ENCODE measurements at regions not wholly inside any gene's neighbourhood (a gene's known extent, or its start where the extent isn't known, plus 50 kb on each side); places are given as distances from the start of the nearest gene placed in this dataset.

GRCh38 chr2:144333143-144333555, 186.8 kb downstream of the ZEB2 start:
- H3K4me3 Mint-ChIP-seq, result peak overlapping the region; percentile 83
- ChIA-PET CTCF (interaction anchor here (1.0 to 1.3 kb wide), 3 partner anchors 9 to 18 kb away, joined by 3 read pairs; no protein-coding TSS in a partner anchor), POLR2A (interaction anchor here (0.6 to 1.1 kb wide), 2 partner anchors 29 to 76 kb away, joined by 3 to 4 read pairs; no protein-coding TSS in a partner anchor)
- H3K27ac Mint-ChIP-seq, result peak overlapping the region; percentile 95
- DNase-seq (no peak), ATAC-seq (no peak)
- peaks cover 36% of the 10 kb centered on the region for H3K4me1 Mint-ChIP-seq (ENCODE audit: low read depth)
- H3K36me3 Mint-ChIP-seq (ENCODE audit: low read depth), result peaks cover 12% of the 10 kb centered on the region
- H3K9me3 Mint-ChIP-seq (ENCODE audit: insufficient read depth), result no peaks in the 10 kb centered on the region
- H3K27me3 Mint-ChIP-seq (ENCODE audit: low read depth), result no peaks in the 10 kb centered on the region

- POLR2A ChIA-PET, result interaction anchor here (0.6 to 1.9 kb wide), 6 partner anchors 11 to 160 kb away, joined by 3 to 12 read pairs (median 4); no protein-coding TSS in a partner anchor
Measured at GRCh38 chr2:144332356-144333142, 187.4 kb downstream of the ZEB2 start.

GRCh38 chr2:144331674-144332355, 188.1 kb downstream of the ZEB2 start:
- no peak for ATAC-seq
- no peaks in the 10 kb centered on the region for H3K9me3 Mint-ChIP-seq (ENCODE audit: insufficient read depth)
- ChIA-PET POLR2A (interaction anchor here (0.5 to 1.9 kb wide), 11 partner anchors 10 to 190 kb away, joined by 3 to 12 read pairs (median 4); partner anchors contain the start of gene ZEB2), CTCF (interaction anchor here (1.0 to 1.3 kb wide), 5 partner anchors 10 to 81 kb away, joined by 3 to 5 read pairs (median 3); no protein-coding TSS in a partner anchor)
- H3K36me3 Mint-ChIP-seq (ENCODE audit: low read depth), result peaks cover 19% of the 10 kb centered on the region
- peak; percentile 77 for DNase-seq
- peak overlapping the region; percentile 91 for H3K4me3 Mint-ChIP-seq
- peaks cover 45% of the 10 kb centered on the region for H3K4me1 Mint-ChIP-seq (ENCODE audit: low read depth)
- H3K27ac Mint-ChIP-seq, result peak overlapping the region; percentile 95
- H3K27me3 Mint-ChIP-seq (ENCODE audit: low read depth), result no peaks in the 10 kb centered on the region

More at GRCh38 chr2:144332356-144333142, 187.4 kb downstream of the ZEB2 start:
- H3K9me3 Mint-ChIP-seq (ENCODE audit: insufficient read depth), result no peaks in the 10 kb centered on the region
- DNase-seq, result peak; percentile 87
- H3K4me1 Mint-ChIP-seq (ENCODE audit: low read depth), result peaks cover 38% of the 10 kb centered on the region
- peaks cover 13% of the 10 kb centered on the region for H3K36me3 Mint-ChIP-seq (ENCODE audit: low read depth)
- peak overlapping the region; percentile 95 for H3K27ac Mint-ChIP-seq
- no peaks in the 10 kb centered on the region for H3K27me3 Mint-ChIP-seq (ENCODE audit: low read depth)
- H3K4me3 Mint-ChIP-seq, result peak overlapping the region; percentile 83
- CTCF ChIA-PET, result interaction anchor here (1.0 to 1.3 kb wide), 3 partner anchors 9 to 19 kb away, joined by 3 read pairs; no protein-coding TSS in a partner anchor
- ATAC-seq, result peak; percentile 90

GRCh38 chr2:144330951-144331673, 188.8 kb downstream of the ZEB2 start:
- ATAC-seq (no peak), DNase-seq (peak; percentile 31)
- peaks cover 22% of the 10 kb centered on the region for H3K36me3 Mint-ChIP-seq (ENCODE audit: low read depth)
- peaks cover 49% of the 10 kb centered on the region for H3K4me1 Mint-ChIP-seq (ENCODE audit: low read depth)
- POLR2A ChIA-PET, result interaction anchor here (0.5 to 1.9 kb wide), 8 partner anchors 9 to 190 kb away, joined by 3 to 12 read pairs (median 4); partner anchors contain the start of gene ZEB2
- no peaks in the 10 kb centered on the region for H3K9me3 Mint-ChIP-seq (ENCODE audit: insufficient read depth)
- H3K27me3 Mint-ChIP-seq (ENCODE audit: low read depth), result no peaks in the 10 kb centered on the region
- peak overlapping the region; percentile 91 for H3K4me3 Mint-ChIP-seq
- H3K27ac Mint-ChIP-seq, result peak overlapping the region; percentile 95
- CTCF ChIA-PET, result interaction anchor here (0.7 to 1.2 kb wide), 5 partner anchors 11 to 169 kb away, joined by 3 to 5 read pairs (median 3); no protein-coding TSS in a partner anchor

- Mint-ChIP-seq H3K4me3 (peak overlapping the region; percentile 91), H3K9me3 (ENCODE audit: insufficient read depth) (no peaks in the 10 kb centered on the region), H3K4me1 (ENCODE audit: low read depth) (peaks cover 63% of the 10 kb centered on the region), H3K27me3 (ENCODE audit: low read depth) (no peaks in the 10 kb centered on the region), H3K36me3 (ENCODE audit: low read depth) (peaks cover 22% of the 10 kb centered on the region), H3K27ac (peak overlapping the region; percentile 27)
- CTCF ChIA-PET, result no interaction called here
- DNase-seq, result no peak
- POLR2A ChIA-PET, result interaction anchor here (1.3 kb wide), 1 partner anchor 10 kb away, joined by 4 read pairs; no protein-coding TSS in a partner anchor
- ATAC-seq, result no peak
Measured at GRCh38 chr2:144329472-144329871, 190.4 kb downstream of the ZEB2 start.

- Mint-ChIP-seq H3K4me3 (peak overlapping the region; percentile 20), H3K36me3 (ENCODE audit: low read depth) (peaks cover 25% of the 10 kb centered on the region), H3K27ac (peak overlapping the region; percentile 44), H3K4me1 (ENCODE audit: low read depth) (peaks cover 69% of the 10 kb centered on the region), H3K27me3 (ENCODE audit: low read depth) (no peaks in the 10 kb centered on the region), H3K9me3 (ENCODE audit: insufficient read depth) (no peaks in the 10 kb centered on the region)
- DNase-seq, result no peak
- ChIA-PET CTCF (no interaction called here), POLR2A (interaction anchor here (0.6 to 1.3 kb wide), 4 partner anchors 9 to 145 kb away, joined by 3 to 4 read pairs (median 3); no protein-coding TSS in a partner anchor)
- no peak for ATAC-seq
Measured at GRCh38 chr2:144328938-144329337, 191.0 kb downstream of the ZEB2 start.

GRCh38 chr2:144326825-144327224, 193.1 kb downstream of the ZEB2 start:
- peaks cover 75% of the 10 kb centered on the region for H3K4me1 Mint-ChIP-seq (ENCODE audit: low read depth)

GRCh38 chr2:144325086-144325485, 194.8 kb downstream of the ZEB2 start:
- DNase-seq (peak; percentile 82), ATAC-seq (peak; percentile 83)
- peak overlapping the region; percentile 61 for H3K4me3 Mint-ChIP-seq
- ChIA-PET CTCF (no interaction called here), POLR2A (interaction anchor here (0.7 to 1.4 kb wide), 2 partner anchors 9 to 135 kb away, joined by 3 to 6 read pairs; no protein-coding TSS in a partner anchor)
- peak overlapping the region; percentile 98 for H3K27ac Mint-ChIP-seq
- peaks cover 49% of the 10 kb centered on the region for H3K36me3 Mint-ChIP-seq (ENCODE audit: low read depth)
- H3K4me1 Mint-ChIP-seq (ENCODE audit: low read depth), result peaks cover 83% of the 10 kb centered on the region
- peaks cover 5% of the 10 kb centered on the region for H3K9me3 Mint-ChIP-seq (ENCODE audit: insufficient read depth)
- no peaks in the 10 kb centered on the region for H3K27me3 Mint-ChIP-seq (ENCODE audit: low read depth)

More at GRCh38 chr2:144326825-144327224, 193.1 kb downstream of the ZEB2 start:
- ATAC-seq (no peak), DNase-seq (no peak)
- H3K27ac Mint-ChIP-seq, result no peak overlapping the region
- ChIA-PET POLR2A (interaction anchor here (0.6 kb wide), 1 partner anchor 995 kb away, joined by 3 read pairs; no protein-coding TSS in a partner anchor), CTCF (interaction anchor here (0.6 kb wide), 1 partner anchor 92 kb away, joined by 3 read pairs; no protein-coding TSS in a partner anchor)
- peaks cover 38% of the 10 kb centered on the region for H3K36me3 Mint-ChIP-seq (ENCODE audit: low read depth)
- peaks cover 5% of the 10 kb centered on the region for H3K9me3 Mint-ChIP-seq (ENCODE audit: insufficient read depth)
- H3K4me3 Mint-ChIP-seq, result no peak overlapping the region
- no peaks in the 10 kb centered on the region for H3K27me3 Mint-ChIP-seq (ENCODE audit: low read depth)

- H3K36me3 Mint-ChIP-seq (ENCODE audit: low read depth), result peaks cover 46% of the 10 kb centered on the region
- peak overlapping the region; percentile 61 for H3K4me3 Mint-ChIP-seq
- no peak for DNase-seq
- CTCF ChIA-PET, result no interaction called here
- no peaks in the 10 kb centered on the region for H3K27me3 Mint-ChIP-seq (ENCODE audit: low read depth)
- ATAC-seq, result peak; percentile 18
- peaks cover 81% of the 10 kb centered on the region for H3K4me1 Mint-ChIP-seq (ENCODE audit: low read depth)
- H3K9me3 Mint-ChIP-seq (ENCODE audit: insufficient read depth), result peaks cover 5% of the 10 kb centered on the region
- H3K27ac Mint-ChIP-seq, result peak overlapping the region; percentile 98
- POLR2A ChIA-PET, result interaction anchor here (0.7 to 1.4 kb wide), 2 partner anchors 9 to 136 kb away, joined by 3 to 6 read pairs; no protein-coding TSS in a partner anchor
Measured at GRCh38 chr2:144324446-144325045, 195.4 kb downstream of the ZEB2 start.

- Mint-ChIP-seq H3K4me1 (ENCODE audit: low read depth) (peaks cover 78% of the 10 kb centered on the region), H3K27me3 (ENCODE audit: low read depth) (no peaks in the 10 kb centered on the region), H3K4me3 (peak overlapping the region; percentile 61), H3K27ac (peak overlapping the region; percentile 98), H3K9me3 (ENCODE audit: insufficient read depth) (peaks cover 5% of the 10 kb centered on the region), H3K36me3 (ENCODE audit: low read depth) (peaks cover 46% of the 10 kb centered on the region)
- DNase-seq (no peak), ATAC-seq (peak; percentile 24)
- POLR2A ChIA-PET, result interaction anchor here (1.4 kb wide), 1 partner anchor 8 kb away, joined by 6 read pairs; no protein-coding TSS in a partner anchor
- CTCF ChIA-PET, result no interaction called here
Measured at GRCh38 chr2:144323946-144324345, 196.0 kb downstream of the ZEB2 start.
